ENCODE measurements at regions not wholly inside any gene's neighbourhood (a gene's known extent, or its start where the extent isn't known, plus 50 kb on each side); places are given as distances from the start of the nearest gene placed in this dataset.

GRCh38 chr13:50162567-50162966 lies 147.3 kb downstream of the KCNRG start:
- no peak for TF ChIP-seq GATA3 (IDR thresholded peaks at IDR 0.05; ENCODE audit: low read depth, low read length)
- no peak for TF ChIP-seq GATA2 (IDR thresholded peaks at IDR 0.05; ENCODE audit: low read depth, low read length)

Data from SH-SY5Y (cell line).